ENCODE measurements at regions not wholly inside any gene's neighbourhood (a gene's known extent, or its start where the extent isn't known, plus 50 kb on each side); places are given as distances from the start of the nearest gene placed in this dataset.

- intact Hi-C loops (cut with DNase I), result no loop called here
- DNase-seq (ENCODE audit: low spot score in 2 of 2), result no peak
- no peaks in the 10 kb centered on the region for H3K36me3 ChIP-seq
- no peak overlapping the region for H3K4me3 ChIP-seq
- H3K27ac ChIP-seq, result no peak overlapping the region
- H3K4me1 ChIP-seq, result no peaks in the 10 kb centered on the region
- no peaks in the 10 kb centered on the region for H3K27me3 ChIP-seq
- H3K9me3 ChIP-seq, result peaks cover 0 to 7% of the 10 kb centered on the region in 2 donors
- no peak for TF ChIP-seq CTCF (IDR thresholded peaks at IDR 0.05)
These were observed 293.0 kb upstream of the POT1 start for GRCh38 chr7:125222596-125222995.

- intact Hi-C loops (cut with DNase I), result no loop called here
- Histone ChIP-seq H3K9me3 (peaks cover 0 to 7% of the 10 kb centered on the region in 2 donors), H3K4me3 (no peak overlapping the region), H3K27ac (no peak overlapping the region), H3K4me1 (no peaks in the 10 kb centered on the region), H3K27me3 (no peaks in the 10 kb centered on the region), H3K36me3 (no peaks in the 10 kb centered on the region)
- DNase-seq (ENCODE audit: low spot score in 2 of 2), result no peak
- no peak for TF ChIP-seq CTCF (IDR thresholded peaks at IDR 0.05)
These were observed 288.5 kb upstream of the POT1 start for GRCh38 chr7:125218076-125218475.

DNA sequence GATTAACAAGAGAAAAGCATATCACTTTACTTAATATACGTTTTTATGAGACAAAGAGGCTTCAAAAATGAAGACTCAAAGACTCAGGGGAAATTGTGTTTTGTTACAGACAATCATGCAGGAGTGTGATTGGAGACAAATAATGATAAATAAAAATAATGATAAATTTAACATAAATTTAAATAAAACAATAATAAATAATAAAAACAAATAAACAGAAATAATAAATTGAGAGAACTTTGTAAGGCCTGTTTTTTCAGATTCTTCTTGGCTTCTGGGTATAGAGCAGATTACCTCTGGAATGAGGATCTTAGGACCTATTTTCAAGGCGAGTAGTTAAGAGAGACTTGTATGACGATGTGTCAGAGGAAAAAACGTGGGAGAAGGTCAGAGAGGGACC is 271.4 kb upstream of the POT1 start:
- TF ChIP-seq CTCF (IDR thresholded peaks at IDR 0.05), result no peak
- H3K36me3 ChIP-seq, result no peaks in the 10 kb centered on the region
- H3K9me3 ChIP-seq, result no peaks in the 10 kb centered on the region
- H3K27ac ChIP-seq, result no peak overlapping the region
- H3K27me3 ChIP-seq, result no peaks in the 10 kb centered on the region
- no peaks in the 10 kb centered on the region for H3K4me1 ChIP-seq
- DNase-seq (ENCODE audit: low spot score in 2 of 2), result no peak
- intact Hi-C loops (cut with DNase I), result no loop called here
- H3K4me3 ChIP-seq, result no peak overlapping the region

GRCh38 chr7:125197731-125198393 is 268.2 kb upstream of the POT1 start:
- intact Hi-C loops (cut with DNase I), result no loop called here
- no peaks in the 10 kb centered on the region for H3K9me3 ChIP-seq
- no peak for TF ChIP-seq CTCF (IDR thresholded peaks at IDR 0.05)
- no peak for DNase-seq (ENCODE audit: low spot score in 2 of 2)
- H3K36me3 ChIP-seq, result no peaks in the 10 kb centered on the region
- no peaks in the 10 kb centered on the region for H3K27me3 ChIP-seq
- no peaks in the 10 kb centered on the region for H3K4me1 ChIP-seq
- H3K4me3 ChIP-seq, result no peak overlapping the region
- H3K27ac ChIP-seq, result no peak overlapping the region

GRCh38 chr7:125195156-125195555 is 265.5 kb upstream of the POT1 start:
- H3K4me1 ChIP-seq, result no peaks in the 10 kb centered on the region
- TF ChIP-seq CTCF (IDR thresholded peaks at IDR 0.05), result no peak
- no peaks in the 10 kb centered on the region for H3K9me3 ChIP-seq
- no peak overlapping the region for H3K4me3 ChIP-seq
- H3K27me3 ChIP-seq, result no peaks in the 10 kb centered on the region
- no peaks in the 10 kb centered on the region for H3K36me3 ChIP-seq
- DNase-seq (ENCODE audit: low spot score in 2 of 2), result no peak
- intact Hi-C loops (cut with DNase I), result no loop called here
- no peak overlapping the region for H3K27ac ChIP-seq

DNA sequence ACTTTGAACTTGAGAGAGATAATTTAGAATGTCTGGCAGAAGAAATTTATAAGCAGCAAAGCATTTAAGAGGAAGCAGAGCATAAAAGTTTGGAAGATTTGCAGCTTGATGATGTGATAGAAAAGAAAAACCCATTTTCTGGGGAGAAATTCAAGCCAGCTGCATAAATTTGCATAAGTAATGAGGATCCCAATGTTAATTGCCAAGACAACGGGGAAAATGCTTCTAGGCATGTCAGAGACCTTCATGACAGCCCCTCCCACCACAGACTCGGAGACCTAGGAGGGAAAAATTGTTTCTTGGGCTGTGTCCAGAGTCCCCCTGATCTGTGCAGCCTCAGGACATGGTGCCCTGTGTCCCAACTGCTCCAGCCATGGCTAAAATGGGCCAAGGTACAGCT is 263.6 kb upstream of the POT1 start:
- H3K4me1 ChIP-seq, result no peaks in the 10 kb centered on the region
- H3K27ac ChIP-seq, result no peak overlapping the region
- no peaks in the 10 kb centered on the region for H3K27me3 ChIP-seq
- H3K9me3 ChIP-seq, result no peaks in the 10 kb centered on the region
- H3K4me3 ChIP-seq, result no peak overlapping the region
- no peak for TF ChIP-seq CTCF (IDR thresholded peaks at IDR 0.05)
- intact Hi-C loops (cut with DNase I), result no loop called here
- no peaks in the 10 kb centered on the region for H3K36me3 ChIP-seq
- no peak for DNase-seq (ENCODE audit: low spot score in 2 of 2)
